ENCODE measurements at regions not wholly inside any gene's neighbourhood (a gene's known extent, or its start where the extent isn't known, plus 50 kb on each side); places are given as distances from the start of the nearest gene placed in this dataset.

GRCh38 chr2:217477583-217477982, 525.2 kb downstream of the TNS1 start:
- no peak for TF ChIP-seq CTCF (IDR thresholded peaks at IDR 0.05)
- no peak for TF ChIP-seq POLR2A (IDR thresholded peaks at IDR 0.05)
